GM13976 (cell line): ENCODE measurements at regions not wholly inside any gene's neighbourhood (a gene's known extent, or its start where the extent isn't known, plus 50 kb on each side); places are given as distances from the start of the nearest gene placed in this dataset.
"Not testable (repeated sequence)": the region's sequence is repeated elsewhere in the genome, so short reads cannot be mapped to it uniquely, and the experiment has no call there.

ENCODE experiments used
- DNase-seq: peaks from one replicate; pipeline ENCODE4 v3.0.0; 2012; ENCODE audit warnings: low spot score
- in situ Hi-C: fragments of 300-500 bp; cut with MboI; formaldehyde crosslinking; loops from one replicate; pipeline ENCODE4 v1.12.0; 2022; ENCODE audit warnings: low sequenced_read_pairs, mixed read lengths, inconsistent platforms; ENCODE audit not compliant: unreplicated experiment
- TF ChIP-seq, protein P1 (sequence below): IDR thresholded peaks from 2 replicates; pipeline ENCODE4 v1.5.1; 2012; ENCODE audit warnings: borderline replicate concordance, mild to moderate bottlenecking; ENCODE audit not compliant: insufficient read depth; ENCODE audit errors: extremely low read depth, missing control alignments, control extremely low read depth

DNA sequence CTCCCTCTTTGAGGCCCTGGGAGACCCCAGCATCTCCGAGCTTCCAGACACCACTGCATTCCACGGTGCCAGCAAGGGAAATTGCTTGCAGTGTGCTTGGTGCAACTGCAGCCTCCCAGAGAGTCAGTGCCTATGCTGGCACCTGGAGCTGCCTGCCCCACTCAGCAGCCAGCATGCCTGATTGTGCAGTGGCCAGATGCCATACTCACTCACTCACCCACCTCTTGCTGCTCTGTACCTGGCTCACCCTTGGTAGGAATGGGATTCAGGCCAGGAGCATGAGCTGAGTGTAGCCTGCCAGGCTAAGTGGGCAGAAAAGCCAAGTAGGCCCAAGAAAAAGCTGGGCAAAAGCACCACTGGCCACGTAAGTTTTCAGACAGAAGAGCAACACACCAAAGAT, 651.4 kb downstream of the GABRG1 start:
- DNase-seq = no peak
- TF ChIP-seq, protein P1, sequence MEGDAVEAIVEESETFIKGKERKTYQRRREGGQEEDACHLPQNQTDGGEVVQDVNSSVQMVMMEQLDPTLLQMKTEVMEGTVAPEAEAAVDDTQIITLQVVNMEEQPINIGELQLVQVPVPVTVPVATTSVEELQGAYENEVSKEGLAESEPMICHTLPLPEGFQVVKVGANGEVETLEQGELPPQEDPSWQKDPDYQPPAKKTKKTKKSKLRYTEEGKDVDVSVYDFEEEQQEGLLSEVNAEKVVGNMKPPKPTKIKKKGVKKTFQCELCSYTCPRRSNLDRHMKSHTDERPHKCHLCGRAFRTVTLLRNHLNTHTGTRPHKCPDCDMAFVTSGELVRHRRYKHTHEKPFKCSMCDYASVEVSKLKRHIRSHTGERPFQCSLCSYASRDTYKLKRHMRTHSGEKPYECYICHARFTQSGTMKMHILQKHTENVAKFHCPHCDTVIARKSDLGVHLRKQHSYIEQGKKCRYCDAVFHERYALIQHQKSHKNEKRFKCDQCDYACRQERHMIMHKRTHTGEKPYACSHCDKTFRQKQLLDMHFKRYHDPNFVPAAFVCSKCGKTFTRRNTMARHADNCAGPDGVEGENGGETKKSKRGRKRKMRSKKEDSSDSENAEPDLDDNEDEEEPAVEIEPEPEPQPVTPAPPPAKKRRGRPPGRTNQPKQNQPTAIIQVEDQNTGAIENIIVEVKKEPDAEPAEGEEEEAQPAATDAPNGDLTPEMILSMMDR = no peak
- in situ Hi-C loops = no loop called here

DNA sequence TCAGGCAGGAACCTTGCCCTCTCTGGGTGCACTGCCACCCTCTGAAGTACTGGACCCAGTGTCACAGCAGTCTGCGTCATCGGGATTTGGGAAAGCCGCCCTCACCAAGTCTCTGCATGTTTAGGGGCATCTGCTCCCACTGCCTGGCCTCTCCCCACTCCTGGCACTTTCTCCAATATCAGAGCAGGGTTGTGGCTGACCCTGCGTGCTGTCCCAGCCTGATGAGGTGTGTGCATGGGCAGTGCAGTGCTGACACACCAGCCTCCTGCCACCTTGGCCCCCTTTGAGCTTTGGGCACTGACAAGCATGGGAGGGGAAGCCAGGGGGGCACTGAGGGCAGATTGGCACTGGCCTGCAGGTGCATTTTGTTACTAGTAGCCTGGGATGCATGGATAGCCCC, 652.5 kb downstream of the GABRG1 start:
- TF ChIP-seq, protein P1 = no peak
- no peak for DNase-seq
- in situ Hi-C loops = no loop called here

DNA sequence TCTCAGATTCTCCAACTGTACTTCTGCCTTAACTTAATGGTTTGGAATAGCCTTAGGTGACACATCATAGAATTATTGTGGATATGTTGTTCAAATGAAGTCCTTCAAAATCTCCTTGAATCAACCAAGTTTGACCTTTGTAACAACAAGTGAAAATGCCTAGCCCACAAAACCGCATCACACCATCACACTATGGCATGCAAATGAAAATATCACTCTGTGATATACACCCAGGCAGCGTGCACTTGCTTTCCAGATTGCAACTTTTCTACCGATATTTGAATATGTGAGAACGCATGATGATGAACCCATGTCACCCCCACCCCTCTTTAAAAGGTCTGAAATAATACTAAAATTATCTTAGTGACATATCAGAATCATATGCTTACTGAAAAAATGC, 656.7 kb downstream of the GABRG1 start:
- TF ChIP-seq, protein P1 = no peak
- no peak for DNase-seq
- in situ Hi-C loops = no loop called here

DNA sequence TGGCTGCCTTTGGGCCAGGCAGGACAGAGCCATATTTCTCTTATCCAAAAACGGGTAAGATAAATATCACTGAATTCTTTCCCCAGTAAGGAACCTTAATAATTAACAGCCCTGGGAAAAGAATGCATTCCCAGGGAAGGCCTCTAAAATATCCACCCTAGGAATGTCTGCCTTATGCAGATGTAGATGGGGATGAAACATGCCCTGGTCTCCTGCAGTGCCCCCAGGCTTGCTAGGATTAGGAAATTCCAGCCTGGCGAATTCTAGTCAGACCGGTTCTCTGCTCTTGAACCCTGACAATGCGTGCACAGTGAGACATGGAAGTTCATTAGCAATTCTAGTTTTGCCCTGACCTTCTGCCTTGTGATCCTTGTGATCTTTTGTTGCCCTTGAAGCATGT, 663.7 kb downstream of the GABRG1 start:
- in situ Hi-C loops, DNase-seq: not testable (repeated sequence)

DNA sequence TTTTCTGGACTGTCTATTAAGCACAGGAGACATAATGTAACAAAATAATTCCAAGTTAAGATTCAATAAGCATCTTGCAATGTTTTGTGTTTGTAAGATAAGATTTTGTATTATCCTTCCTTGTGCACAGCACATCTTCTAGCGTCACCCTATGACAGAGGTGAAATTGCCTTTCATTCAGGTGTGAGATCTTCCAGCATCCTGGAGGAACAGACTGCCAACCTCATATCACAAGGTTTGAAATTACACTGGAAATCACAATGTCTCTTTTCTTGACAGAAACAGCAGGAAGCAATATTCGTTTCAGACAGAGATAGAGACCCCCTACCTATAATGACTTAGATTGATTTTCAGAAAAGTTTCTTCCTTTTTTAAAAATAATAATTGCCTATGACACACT, 668.6 kb downstream of the GABRG1 start:
- DNase-seq = no peak
- in situ Hi-C loops = no loop called here
- TF ChIP-seq, protein P1 = no peak

DNA sequence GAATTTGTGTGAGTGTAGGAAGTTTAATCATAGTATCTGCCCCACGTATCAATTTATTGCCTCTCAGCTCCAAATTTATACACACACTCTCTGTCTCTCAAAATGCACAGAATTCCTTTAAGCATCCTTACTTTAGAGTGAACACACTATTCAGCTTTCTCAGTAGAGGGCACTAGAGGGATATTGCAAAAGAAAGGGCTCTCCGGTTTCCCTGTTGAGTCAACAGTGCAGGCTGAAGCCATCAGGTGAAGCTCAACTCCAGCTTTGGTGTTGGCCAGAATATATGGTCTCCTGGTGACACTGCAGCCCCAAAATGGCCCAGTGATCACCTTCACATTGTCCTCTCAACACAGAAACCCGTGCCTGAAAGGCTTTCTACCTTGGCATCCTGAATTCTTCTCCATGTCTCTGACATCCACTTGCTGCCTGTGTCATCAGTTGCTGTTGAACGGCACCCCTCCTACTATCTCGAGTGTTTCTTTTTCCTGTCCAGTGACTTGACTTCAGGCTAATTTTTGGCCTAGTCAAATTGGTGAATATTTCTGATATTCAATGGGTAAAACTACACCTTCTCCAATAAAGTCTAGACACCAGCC, 670.5 kb downstream of the GABRG1 start:
- in situ Hi-C loops = no loop called here
- TF ChIP-seq, protein P1 = peak; percentile 22
- DNase-seq = peak; percentile 34

DNA sequence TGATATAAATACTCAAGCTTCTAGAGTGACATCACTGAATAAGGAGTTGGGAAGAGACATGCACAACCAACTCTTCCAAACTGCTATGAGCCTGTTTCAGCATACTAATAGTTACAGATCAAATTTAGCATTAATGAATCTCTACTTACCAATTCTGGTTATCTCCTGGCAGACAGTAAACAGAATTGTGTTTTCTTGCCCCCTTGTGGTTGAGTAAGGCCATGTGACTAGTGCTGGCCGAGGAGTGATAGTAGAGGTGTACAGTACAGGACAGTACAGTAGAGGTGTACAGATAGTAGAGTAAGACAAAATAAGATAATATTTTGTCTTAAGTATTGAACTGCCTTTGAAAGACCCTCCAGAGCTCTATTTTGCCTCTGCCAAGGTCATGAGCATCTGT, 681.4 kb downstream of the GABRG1 start:
- TF ChIP-seq, protein P1 = no peak
- DNase-seq = no peak
- in situ Hi-C loops = no loop called here
